ENCODE measurements at regions not wholly inside any gene's neighbourhood (a gene's known extent, or its start where the extent isn't known, plus 50 kb on each side); places are given as distances from the start of the nearest gene placed in this dataset.
"Not testable (repeated sequence)": the region's sequence is repeated elsewhere in the genome, so short reads cannot be mapped to it uniquely, and the experiment has no call there.

GRCh38 chr7:69438584-69439412 lies 159.5 kb upstream of the AUTS2 start:
- FAIRE-seq = no peak

DNA sequence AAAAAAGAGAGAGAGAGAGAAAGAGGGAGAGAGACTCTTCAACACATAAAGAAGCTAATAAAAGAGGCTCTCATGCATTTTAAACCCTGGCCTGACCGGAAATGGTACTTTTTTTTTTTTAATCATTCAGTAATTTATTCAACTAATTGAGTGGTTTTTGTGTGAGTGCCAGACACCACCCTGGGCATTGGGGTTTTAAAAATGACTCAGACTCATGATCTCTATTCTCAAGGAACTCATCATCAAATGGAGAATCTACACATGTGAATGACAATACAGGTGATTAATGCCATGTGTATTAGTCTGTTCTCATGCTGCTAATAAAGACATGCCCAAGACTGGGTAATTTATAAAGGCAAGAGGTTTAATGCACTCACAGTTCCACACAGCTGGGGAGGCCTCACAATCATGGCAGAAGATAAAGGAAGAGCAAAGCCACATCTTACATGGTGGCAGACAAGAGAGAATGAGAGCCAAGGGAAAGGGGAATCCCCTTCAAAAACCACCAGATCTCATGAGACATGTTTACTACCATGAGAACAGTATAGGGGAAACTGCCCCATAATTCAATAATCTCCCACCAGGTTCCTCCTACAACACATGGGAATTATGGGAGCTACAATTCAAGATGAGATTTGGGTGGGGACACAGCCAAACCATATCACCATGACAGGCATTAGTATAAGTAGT lies 158.5 kb upstream of the AUTS2 start:
- FAIRE-seq = no peak

DNA sequence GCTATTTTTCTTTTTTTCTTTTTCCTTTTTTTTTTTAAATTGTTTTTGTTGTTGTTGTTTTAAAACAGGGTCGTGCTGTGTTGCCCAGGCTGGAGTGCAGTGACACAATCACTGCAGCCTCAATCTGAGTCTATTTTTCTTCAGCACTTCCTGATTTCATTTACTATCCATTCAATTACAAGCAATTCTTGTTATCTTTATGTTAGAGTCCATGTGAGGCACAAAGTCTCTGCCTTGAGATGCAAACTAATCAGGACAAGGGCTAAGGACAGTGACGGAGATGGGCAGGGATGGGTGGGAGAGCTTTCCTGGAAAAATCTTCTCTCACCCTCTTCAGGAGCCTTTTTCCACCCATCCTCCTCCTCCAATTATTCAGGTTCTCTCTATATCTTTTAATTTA lies 157.3 kb upstream of the AUTS2 start:
- FAIRE-seq = no peak

GRCh38 chr7:69443136-69443535 lies 155.1 kb upstream of the AUTS2 start:
- no peak for FAIRE-seq

- no peak for FAIRE-seq
Observed at GRCh38 chr7:69445541-69445940, 152.7 kb upstream of the AUTS2 start.

DNA sequence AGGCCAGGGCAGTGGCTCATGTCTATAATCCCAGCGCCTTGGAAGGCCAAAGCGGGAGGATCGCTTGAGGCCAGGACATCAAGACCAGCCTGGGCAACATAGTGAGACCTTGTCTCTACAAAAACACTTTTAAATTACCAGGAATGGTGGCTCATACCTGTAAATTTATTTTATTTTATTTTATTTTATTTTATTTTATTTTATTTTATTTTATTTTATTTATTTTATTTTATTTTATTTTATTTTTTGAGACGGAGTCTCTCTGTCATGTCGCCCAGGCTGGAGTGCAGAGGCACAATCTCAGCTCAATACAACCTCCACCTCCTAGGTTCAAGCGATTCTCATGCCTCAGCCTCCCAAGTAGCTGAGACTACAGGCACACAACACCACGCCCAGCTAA lies 152.1 kb upstream of the AUTS2 start:
- FAIRE-seq = not testable (repeated sequence)

GRCh38 chr7:69448071-69448470 lies 150.2 kb upstream of the AUTS2 start:
- FAIRE-seq = no peak

DNA sequence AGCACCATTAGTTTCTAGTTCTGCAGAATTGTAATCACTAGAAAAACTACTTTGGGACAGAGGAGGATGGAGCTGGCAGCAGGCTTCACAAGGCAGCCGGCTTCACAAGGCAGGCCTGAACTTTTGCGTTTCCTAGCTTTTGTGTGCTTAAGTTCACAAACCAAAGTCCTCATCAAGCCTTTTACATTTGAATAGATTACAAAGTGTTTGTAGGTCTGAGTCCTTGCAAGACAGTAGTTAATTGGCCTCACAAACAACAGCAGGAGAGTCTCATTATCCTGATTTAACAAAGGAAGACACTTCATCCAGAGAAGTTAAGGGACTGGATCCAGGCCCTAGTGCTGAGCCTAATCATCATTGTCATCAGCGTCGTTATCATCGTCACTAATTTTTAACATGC lies 147.8 kb upstream of the AUTS2 start:
- no peak for FAIRE-seq

DNA sequence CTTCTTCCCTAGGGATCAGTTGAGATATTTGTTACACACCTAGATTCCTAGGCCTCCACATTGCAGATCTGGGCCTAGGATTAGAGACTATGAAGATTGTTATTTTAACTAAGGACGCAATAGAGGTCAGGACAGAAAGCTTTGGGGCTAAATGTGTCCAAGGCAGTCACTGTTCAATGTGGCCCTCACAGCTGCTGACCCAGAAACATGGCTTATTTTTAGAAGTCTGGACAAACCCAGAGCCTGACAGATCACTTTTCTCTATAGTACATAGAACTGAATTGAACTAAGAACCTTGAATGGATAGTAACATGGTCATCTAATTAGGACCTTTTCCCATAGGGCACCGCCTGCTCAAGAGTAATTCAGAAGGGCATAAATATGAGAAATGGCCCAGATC lies 146.6 kb upstream of the AUTS2 start:
- no peak for FAIRE-seq

- no peak for FAIRE-seq
Observed at GRCh38 chr7:69452797-69453196, 145.5 kb upstream of the AUTS2 start.

GRCh38 chr7:69457595-69458504 lies 140.4 kb upstream of the AUTS2 start:
- FAIRE-seq = no peak

DNA sequence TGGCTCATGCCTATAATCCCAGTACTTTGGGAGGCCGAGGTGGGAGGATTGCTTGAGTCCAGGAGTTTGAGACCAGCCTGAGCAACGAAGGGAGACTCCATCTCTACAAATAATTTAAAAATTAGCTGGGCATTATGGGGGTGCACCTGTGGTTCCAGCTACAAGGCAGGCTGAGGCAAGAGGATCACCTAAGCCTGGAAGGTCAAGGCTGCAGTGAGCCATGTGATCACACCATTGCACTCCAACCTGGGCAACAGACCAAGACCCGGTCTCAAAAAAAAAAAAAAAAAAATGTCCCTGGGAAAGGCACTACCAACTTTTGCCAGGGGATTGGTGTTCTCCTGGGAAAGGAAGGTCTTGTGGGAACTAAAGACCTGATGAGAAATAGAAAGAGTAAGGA lies 134.2 kb upstream of the AUTS2 start:
- no peak for FAIRE-seq

DNA sequence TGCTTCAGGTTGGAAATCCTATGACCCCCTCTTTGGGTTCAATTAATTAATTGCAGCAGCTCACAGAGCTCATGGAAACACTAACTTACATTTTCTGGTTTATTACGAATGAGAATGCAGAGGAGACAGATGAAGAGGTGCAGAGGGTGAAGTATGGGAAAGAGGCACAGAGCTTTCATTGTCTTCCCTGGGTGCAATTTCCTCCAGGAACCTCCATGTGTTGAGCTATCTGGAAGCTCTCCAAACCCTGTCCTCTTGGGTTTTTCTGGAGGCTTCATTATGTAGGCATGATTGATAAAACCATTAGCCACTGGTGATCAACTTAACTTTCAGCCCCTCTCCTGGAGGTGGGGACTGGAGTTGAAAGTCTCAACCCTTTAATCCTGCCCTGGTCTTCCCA lies 133.0 kb upstream of the AUTS2 start:
- no peak for FAIRE-seq

DNA sequence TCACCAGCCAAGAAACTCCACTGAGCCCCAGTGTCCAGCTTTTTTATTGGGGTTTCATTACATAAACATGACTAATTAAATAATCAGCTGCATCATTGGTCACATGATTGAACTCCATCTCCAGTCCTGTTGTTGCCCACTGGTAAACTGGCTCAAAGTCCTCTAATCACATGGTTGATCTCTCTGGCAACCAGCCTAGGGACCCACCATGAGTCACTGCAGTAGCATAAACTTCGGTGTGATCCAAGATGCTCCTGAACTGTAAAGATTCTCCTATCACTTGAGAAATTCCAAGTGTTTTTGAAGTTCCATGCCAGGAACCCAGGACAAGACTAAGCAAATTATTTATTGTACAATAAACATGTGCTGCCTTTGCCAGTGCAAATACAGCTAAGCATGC lies 130.4 kb upstream of the AUTS2 start:
- FAIRE-seq = no peak

DNA sequence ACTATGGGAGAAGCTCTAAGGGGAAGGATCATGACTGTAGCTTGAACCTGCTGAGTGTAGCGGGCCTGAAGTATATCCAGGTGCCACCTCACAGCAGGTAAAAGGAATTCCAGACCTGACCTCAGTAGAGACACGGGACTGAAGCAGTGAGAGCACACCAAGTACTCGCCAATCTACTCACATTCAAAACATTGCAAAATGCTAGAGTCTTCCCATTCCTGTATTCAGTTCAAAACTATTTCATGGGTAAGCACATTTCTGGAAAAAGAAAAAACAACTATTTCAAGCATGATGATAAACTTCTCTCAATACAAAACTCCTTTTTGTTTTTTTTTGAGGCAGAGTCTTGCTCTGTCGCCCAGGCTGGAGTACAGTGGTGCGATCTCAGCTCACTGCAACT lies 121.9 kb upstream of the AUTS2 start:
- no peak for FAIRE-seq

- no peak for FAIRE-seq
Observed at GRCh38 chr7:69482676-69483075, 115.6 kb upstream of the AUTS2 start.

DNA sequence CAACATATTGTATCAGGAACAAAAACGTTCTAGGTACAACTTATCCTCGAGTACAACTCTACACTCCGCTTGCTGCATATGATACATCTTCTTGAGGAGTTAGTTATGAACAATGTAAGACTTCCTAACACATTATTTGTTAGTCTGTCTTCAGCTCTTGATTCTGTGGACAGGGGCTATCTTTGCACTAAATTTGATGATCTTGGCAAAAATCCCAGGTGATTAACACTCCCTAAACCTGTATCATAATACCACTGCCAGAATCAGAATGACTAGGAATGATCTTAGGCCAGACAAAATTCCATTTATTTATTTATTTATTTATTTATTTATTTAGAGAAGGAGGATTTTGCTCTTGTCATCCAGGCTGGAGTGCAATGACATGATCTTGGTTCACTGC lies 108.7 kb upstream of the AUTS2 start:
- no peak for FAIRE-seq

GRCh38 chr7:69498671-69499070 lies 99.6 kb upstream of the AUTS2 start:
- no peak for FAIRE-seq

DNA sequence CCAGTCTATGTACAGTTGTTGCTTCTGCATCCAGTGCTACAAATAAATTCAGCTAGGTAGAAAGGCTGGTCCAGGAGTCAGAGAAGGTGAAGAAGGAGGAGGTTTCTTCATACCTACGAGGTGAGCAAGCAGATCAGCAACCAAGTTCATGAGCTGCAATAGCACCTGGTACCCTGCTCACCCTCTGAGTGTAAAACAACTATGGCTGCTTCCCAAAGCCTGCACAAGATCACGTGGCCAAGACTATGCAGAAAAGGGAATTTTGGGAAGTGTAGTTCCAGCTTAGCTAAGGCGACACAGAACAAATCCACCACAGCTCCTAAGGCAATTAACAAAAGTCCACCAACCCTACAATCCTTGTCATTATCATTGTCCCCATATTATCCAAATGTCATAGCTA lies 95.9 kb upstream of the AUTS2 start:
- no peak for FAIRE-seq

DNA sequence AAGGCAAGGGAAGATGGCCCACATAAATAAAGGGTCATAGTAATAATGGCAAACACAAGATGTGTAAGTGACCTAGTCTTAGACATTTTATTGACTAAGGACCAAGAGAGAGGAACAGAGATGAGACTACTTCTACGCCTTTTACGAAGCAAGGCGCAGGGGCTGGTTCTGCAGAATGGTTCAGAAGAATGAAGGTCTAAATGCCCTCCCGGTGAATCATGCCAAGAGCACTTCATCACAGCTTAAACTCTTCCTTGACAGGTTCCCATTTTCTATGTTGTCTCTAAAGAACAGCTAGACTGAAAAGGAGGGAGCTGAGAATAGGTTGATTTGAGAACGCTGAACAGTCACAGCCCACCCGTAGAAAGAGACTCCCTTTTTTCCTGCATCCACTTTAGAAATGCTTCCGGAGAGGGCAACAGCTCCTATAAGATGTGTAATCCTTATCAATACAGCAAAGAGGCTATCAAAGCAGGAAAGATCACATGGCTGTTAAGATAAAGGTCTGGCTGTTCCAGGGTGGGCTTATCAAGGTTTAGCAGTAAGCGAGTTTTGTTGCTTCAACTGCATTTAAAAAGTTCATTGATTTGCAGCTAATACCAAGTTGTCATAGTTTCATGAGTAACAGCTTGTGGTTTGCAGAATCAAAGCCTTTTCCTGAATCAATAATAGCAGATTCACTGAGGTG lies 93.4 kb upstream of the AUTS2 start:
- FAIRE-seq = no peak

GRCh38 chr7:69508736-69509135 lies 89.5 kb upstream of the AUTS2 start:
- FAIRE-seq = no peak

DNA sequence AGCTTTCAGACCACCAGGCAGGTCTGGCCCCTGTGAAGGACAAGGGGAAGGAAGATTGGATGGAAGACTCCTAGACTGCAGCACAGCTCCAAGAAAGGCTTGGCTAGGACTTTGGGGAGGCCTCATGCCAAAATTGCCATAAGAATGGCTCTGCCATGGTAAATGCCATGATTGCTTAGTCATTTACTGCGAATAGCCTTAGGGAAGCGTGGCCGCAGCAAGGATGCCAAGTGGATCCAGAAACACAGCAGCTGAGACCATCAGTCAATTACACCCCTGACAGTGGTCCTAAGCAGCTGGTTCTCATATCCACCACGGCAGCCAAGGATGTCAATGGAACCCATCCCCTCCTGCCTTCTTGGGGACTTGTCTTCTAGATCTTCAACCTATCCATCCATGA lies 88.2 kb upstream of the AUTS2 start:
- no peak for FAIRE-seq
